ENCODE measurements at regions not wholly inside any gene's neighbourhood (a gene's known extent, or its start where the extent isn't known, plus 50 kb on each side); places are given as distances from the start of the nearest gene placed in this dataset.

DNA sequence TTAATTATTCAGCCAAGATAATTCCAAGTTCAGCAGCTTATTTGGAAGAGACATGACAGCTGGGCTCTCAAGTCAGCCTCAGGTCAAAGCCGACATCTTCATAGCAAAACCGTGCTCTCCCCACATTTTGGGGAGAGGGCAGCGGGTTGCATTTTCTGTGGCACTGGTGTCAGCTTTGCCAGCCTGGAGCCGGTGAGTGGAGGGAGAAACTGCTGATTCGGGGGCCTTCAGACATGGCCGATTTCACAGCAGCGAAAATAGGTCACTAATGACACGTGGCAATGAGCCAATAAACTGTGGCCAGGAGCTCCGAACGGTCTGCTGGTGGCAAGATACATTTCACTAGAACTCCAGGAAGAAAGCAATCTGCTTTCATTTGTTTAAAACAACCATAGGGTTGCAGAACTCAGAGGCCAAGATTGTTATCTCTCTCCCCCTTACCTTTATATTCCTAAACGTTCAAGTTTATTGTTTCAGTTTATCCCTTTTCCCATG is 173.2 kb downstream of the CAND1 start:
- TF ChIP-seq, protein P1, sequence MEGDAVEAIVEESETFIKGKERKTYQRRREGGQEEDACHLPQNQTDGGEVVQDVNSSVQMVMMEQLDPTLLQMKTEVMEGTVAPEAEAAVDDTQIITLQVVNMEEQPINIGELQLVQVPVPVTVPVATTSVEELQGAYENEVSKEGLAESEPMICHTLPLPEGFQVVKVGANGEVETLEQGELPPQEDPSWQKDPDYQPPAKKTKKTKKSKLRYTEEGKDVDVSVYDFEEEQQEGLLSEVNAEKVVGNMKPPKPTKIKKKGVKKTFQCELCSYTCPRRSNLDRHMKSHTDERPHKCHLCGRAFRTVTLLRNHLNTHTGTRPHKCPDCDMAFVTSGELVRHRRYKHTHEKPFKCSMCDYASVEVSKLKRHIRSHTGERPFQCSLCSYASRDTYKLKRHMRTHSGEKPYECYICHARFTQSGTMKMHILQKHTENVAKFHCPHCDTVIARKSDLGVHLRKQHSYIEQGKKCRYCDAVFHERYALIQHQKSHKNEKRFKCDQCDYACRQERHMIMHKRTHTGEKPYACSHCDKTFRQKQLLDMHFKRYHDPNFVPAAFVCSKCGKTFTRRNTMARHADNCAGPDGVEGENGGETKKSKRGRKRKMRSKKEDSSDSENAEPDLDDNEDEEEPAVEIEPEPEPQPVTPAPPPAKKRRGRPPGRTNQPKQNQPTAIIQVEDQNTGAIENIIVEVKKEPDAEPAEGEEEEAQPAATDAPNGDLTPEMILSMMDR (conservative IDR thresholded peaks at IDR 0.05; ENCODE audit: low read length), result no peak
- H3K4me3 ChIP-seq (ENCODE audit: low read length), result no peak overlapping the region
- DNase-seq (ENCODE audit: low read depth), result no peak

DNA sequence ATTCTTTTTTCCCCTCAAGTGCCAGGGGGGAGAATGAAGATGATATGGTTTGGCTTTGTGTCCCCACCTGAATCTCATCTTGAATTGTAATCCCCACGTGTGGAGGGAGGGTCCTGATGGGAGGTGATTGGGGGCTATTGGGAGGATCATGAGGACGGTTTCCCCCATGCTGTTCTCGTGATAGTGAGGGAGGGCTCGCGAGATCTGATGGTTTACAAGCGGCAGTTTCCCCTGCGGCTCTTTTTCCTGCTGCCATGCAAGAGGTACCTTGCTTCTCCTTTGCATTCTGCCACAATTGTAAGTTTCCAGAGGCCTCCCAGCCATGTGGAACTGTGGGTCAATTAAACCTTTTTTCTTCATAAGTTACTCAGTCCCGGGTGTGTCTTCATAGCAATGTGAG is 173.7 kb downstream of the CAND1 start:
- no peak overlapping the region for H3K4me3 ChIP-seq (ENCODE audit: low read length)
- TF ChIP-seq, protein P1 (conservative IDR thresholded peaks at IDR 0.05; ENCODE audit: low read length), result no peak
- no peak for DNase-seq (ENCODE audit: low read depth)

- H3K4me3 ChIP-seq (ENCODE audit: low read length), result no peak overlapping the region
- DNase-seq (ENCODE audit: low read depth), result no peak
- TF ChIP-seq, protein P1 (conservative IDR thresholded peaks at IDR 0.05; ENCODE audit: low read length), result no peak
Measured at GRCh38 chr12:67444542-67444941, 175.4 kb downstream of the CAND1 start.

DNA sequence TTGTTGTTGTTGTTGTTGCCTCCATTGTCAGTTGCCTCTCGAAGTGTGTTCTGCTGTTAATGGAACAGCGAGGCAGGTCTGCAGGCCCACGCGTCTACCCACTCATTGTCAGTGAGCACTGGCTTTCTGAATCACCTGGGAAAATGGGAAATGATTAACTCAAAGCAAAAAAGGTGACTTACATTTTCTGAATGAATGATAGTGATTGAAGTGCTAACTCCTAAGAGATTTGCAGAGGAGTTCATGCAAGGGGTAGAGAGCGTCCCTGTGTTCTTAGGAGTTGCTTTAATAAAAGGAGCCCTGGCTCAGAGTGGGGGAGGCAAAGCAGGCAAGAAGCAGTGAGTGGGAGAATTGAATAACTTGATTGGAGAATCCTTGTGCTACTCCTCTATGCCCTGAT is 177.6 kb downstream of the CAND1 start:
- DNase-seq (ENCODE audit: low read depth), result no peak
- no peak overlapping the region for H3K4me3 ChIP-seq (ENCODE audit: low read length)
- TF ChIP-seq, protein P1 (conservative IDR thresholded peaks at IDR 0.05; ENCODE audit: low read length), result no peak

GRCh38 chr12:67447180-67447579 is 178.0 kb downstream of the CAND1 start:
- TF ChIP-seq, protein P1 (conservative IDR thresholded peaks at IDR 0.05; ENCODE audit: low read length), result no peak
- DNase-seq (ENCODE audit: low read depth), result no peak
- no peak overlapping the region for H3K4me3 ChIP-seq (ENCODE audit: low read length)

DNA sequence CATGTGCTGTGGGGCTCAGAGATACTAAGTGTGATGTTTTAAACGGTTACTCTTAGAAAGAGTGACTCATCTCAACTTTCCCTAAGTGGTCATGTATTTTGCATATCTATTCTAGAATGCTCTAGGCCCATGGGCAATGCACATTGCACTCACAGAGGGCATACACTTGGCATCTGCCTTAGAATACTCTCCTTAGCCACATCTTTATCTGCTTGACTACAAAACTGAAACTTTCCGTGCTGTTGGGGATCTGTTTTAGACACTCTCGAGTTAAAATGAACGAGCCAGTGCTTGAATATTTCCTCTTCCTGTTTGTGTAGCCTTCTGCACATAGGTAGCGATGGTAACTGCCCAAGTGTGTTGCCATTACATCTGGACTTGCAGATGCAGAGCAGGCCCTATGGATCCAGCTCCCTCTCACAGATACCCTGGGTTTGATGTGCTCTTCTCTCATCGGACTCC is 180.5 kb downstream of the CAND1 start:
- H3K4me3 ChIP-seq (ENCODE audit: low read length), result no peak overlapping the region
- DNase-seq (ENCODE audit: low read depth), result no peak

DNA sequence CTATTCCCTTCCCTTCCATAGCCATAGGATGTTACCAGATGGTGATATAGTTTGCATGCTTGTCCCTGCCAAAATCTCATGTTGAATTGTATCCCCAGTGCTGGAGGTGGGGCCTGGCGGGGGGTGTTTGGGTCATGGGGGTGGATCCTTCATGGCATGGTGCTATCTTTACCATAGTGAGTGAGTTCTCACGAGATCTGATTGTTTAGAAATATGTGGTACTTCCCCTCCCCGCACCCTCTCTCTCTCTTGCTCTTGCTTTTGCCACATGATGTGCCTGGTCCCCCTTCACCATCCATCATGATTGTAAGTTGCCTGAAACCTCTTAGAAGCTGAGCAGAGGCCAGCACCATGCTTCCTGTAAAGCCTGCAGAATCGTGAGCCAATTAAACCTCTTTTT is 181.3 kb downstream of the CAND1 start:
- DNase-seq (ENCODE audit: low read depth), result no peak
- TF ChIP-seq, protein P1 (conservative IDR thresholded peaks at IDR 0.05; ENCODE audit: low read length), result no peak
- no peak overlapping the region for H3K4me3 ChIP-seq (ENCODE audit: low read length)

More for the DNA sequence above, 180.5 kb downstream of the CAND1 start:
- TF ChIP-seq, protein P1 (conservative IDR thresholded peaks at IDR 0.05; ENCODE audit: low read length), result no peak

Measured in AG10803 (cell line).